B cell (primary cell): ENCODE measurements at regions not wholly inside any gene's neighbourhood (a gene's known extent, or its start where the extent isn't known, plus 50 kb on each side); places are given as distances from the start of the nearest gene placed in this dataset.

Experiments
- CTCF ChIP-seq: fragments of 200-600 bp; IDR thresholded peaks from one replicate; pipeline ENCODE4 v1.8.0; 2022; ENCODE audit warnings: antibody characterized with exemption, mild to moderate bottlenecking
- EZH2 ChIP-seq: IDR thresholded peaks from 2 replicates; pipeline ENCODE4 v1.6.1; 2012; ENCODE audit warnings: borderline replicate concordance, low read depth, mild to moderate bottlenecking, moderate library complexity, low read length; ENCODE audit not compliant: insufficient read depth, poor library complexity, severe bottlenecking

DNA sequence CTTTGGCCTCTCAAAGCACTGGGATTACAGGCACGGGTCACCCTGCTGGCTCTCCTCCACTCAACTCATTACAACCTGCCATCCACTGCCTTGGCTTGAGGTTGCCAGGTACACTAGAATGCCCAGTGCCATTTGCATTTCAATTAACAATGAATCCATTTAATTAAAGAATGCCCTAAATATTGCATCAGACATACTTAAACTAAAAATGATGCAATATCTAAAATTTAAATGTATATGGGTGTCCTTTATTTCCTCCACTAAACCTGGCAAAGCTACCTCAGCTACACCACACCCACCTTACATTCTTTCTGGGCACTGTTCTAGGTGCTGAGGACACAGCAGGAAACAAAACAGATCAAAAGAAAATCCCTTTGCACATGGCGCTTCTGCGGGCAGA lies 382.2 kb upstream of the ZFHX3 start:
- TF ChIP-seq CTCF (no peak), EZH2 (no peak)
